ENCODE measurements at regions not wholly inside any gene's neighbourhood (a gene's known extent, or its start where the extent isn't known, plus 50 kb on each side); places are given as distances from the start of the nearest gene placed in this dataset.

DNA sequence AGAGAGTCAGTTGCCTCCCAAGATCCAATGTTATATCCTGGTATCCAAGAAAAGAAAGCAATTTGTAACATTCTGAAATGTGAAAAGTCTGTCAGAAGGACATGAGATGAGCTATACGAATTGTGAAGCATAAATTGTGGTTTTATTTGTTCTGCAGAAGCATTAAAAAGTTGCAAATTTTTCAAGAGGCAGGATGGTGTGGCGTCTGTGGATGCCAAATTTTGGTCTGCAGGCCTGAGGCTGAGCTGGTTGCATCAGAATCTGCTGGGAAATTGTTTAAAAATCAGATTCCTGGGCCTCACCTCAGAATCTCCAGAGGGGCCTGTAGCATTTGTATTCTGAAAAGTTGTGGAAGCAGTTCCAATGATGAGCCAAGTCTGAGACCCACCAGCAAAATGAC lies 284.7 kb downstream of the NUAK1 start:
- TF ChIP-seq REST (IDR thresholded peaks at IDR 0.05; ENCODE audit: low read depth): no peak
- no peak for TF ChIP-seq EGR1 (IDR thresholded peaks at IDR 0.05)
- TF ChIP-seq CEBPB (IDR thresholded peaks at IDR 0.05): no peak
- TF ChIP-seq ZBTB7A (IDR thresholded peaks at IDR 0.05; ENCODE audit: low read depth): no peak
- TF ChIP-seq RAD21 (IDR thresholded peaks at IDR 0.05; ENCODE audit: low read depth): no peak
- no peak for TF ChIP-seq YY1 (IDR thresholded peaks at IDR 0.05; ENCODE audit: low read depth)
- TF ChIP-seq FOXM1 (IDR thresholded peaks at IDR 0.05; ENCODE audit: borderline replicate concordance, low read depth): no peak
- TF ChIP-seq, protein P1, sequence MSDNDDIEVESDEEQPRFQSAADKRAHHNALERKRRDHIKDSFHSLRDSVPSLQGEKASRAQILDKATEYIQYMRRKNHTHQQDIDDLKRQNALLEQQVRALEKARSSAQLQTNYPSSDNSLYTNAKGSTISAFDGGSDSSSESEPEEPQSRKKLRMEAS (IDR thresholded peaks at IDR 0.05): no peak
- no peak for TF ChIP-seq CREB1 (IDR thresholded peaks at IDR 0.05; ENCODE audit: low read depth)
- no peak for TF ChIP-seq USF1 (IDR thresholded peaks at IDR 0.05)

DNA sequence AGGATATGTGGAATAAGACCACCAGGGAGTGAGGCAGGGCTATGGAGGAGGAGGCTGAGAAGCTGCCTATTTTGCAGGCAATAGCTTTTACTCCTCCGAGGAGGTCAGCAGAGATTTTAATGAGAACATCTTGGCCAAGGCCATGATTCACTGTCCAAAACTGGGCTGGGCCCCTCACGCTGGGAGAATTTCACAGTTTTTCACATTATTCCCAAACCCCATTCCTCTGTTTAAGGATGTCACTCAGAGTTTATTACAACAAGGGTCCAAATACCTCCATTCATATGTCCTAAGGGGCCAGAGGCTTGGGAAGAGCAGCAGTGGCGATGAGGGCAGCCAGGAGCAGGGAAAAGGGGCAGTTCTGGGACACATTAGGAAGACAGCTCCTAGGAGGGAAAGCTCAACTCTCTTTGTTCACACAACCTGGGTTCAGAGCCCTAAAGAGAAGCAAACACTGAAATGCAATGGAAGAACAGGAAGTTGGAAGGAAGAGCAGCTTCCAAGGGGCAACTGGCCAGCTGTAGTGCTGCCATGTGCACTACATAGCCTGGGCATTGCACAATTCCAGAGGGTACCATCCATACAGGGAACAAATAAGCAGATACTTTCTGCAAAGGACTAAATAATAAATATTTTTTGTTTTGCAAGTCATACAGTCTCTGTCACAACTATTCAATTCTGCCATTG lies 283.2 kb downstream of the NUAK1 start:
- no peak for TF ChIP-seq ZBTB7A (IDR thresholded peaks at IDR 0.05; ENCODE audit: low read depth)
- TF ChIP-seq, protein P1 (IDR thresholded peaks at IDR 0.05): no peak
- no peak for TF ChIP-seq CREB1 (IDR thresholded peaks at IDR 0.05; ENCODE audit: low read depth)
- TF ChIP-seq REST (IDR thresholded peaks at IDR 0.05; ENCODE audit: low read depth): no peak
- no peak for TF ChIP-seq EP300 (IDR thresholded peaks at IDR 0.05; ENCODE audit: borderline replicate concordance)
- TF ChIP-seq NFIC (IDR thresholded peaks at IDR 0.05): no peak
- TF ChIP-seq CEBPB (IDR thresholded peaks at IDR 0.05): no peak
- no peak for TF ChIP-seq FOXM1 (IDR thresholded peaks at IDR 0.05; ENCODE audit: borderline replicate concordance, low read depth)
- TF ChIP-seq TAF1 (IDR thresholded peaks at IDR 0.05; ENCODE audit: low read depth): no peak
- TF ChIP-seq YY1 (IDR thresholded peaks at IDR 0.05; ENCODE audit: low read depth): no peak
- no peak for TF ChIP-seq EGR1 (IDR thresholded peaks at IDR 0.05)
- TF ChIP-seq TCF12 (IDR thresholded peaks at IDR 0.05; ENCODE audit: low read depth): no peak
- TF ChIP-seq RAD21 (IDR thresholded peaks at IDR 0.05; ENCODE audit: low read depth): no peak
- no peak for TF ChIP-seq TEAD4 (IDR thresholded peaks at IDR 0.05)

DNA sequence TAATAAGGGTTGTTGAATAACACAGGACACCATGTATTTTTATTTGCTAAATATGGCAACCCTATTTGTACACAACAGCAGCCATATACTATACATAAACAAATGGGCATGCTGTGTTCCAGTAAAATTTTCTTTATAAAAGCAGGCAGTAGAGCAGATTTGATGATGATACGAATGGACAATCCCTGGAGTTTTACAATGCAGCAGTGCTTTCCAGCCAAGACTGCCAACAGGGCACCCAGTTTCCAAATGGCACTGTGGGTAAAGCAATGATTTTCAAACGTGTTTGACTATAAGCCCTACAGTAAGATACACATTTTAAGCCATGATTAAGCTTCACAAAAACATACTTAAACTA lies 282.7 kb downstream of the NUAK1 start:
- TF ChIP-seq TEAD4 (IDR thresholded peaks at IDR 0.05): no peak
- no peak for TF ChIP-seq REST (IDR thresholded peaks at IDR 0.05; ENCODE audit: low read depth)
- TF ChIP-seq CREB1 (IDR thresholded peaks at IDR 0.05; ENCODE audit: low read depth): no peak
- no peak for TF ChIP-seq EGR1 (IDR thresholded peaks at IDR 0.05)
- TF ChIP-seq FOXM1 (IDR thresholded peaks at IDR 0.05; ENCODE audit: borderline replicate concordance, low read depth): no peak
- no peak for TF ChIP-seq USF1 (IDR thresholded peaks at IDR 0.05)
- TF ChIP-seq TCF12 (IDR thresholded peaks at IDR 0.05; ENCODE audit: low read depth): no peak
- TF ChIP-seq RAD21 (IDR thresholded peaks at IDR 0.05; ENCODE audit: low read depth): no peak
- TF ChIP-seq YY1 (IDR thresholded peaks at IDR 0.05; ENCODE audit: low read depth): no peak
- TF ChIP-seq EP300 (IDR thresholded peaks at IDR 0.05; ENCODE audit: borderline replicate concordance): no peak
- no peak for TF ChIP-seq NFIC (IDR thresholded peaks at IDR 0.05)
- TF ChIP-seq, protein P1 (IDR thresholded peaks at IDR 0.05): no peak
- TF ChIP-seq ZBTB7A (IDR thresholded peaks at IDR 0.05; ENCODE audit: low read depth): no peak
- no peak for TF ChIP-seq TAF1 (IDR thresholded peaks at IDR 0.05; ENCODE audit: low read depth)
- no peak for TF ChIP-seq CEBPB (IDR thresholded peaks at IDR 0.05)
